Cardiac fibroblast (primary cell): ENCODE measurements at regions not wholly inside any gene's neighbourhood (a gene's known extent, or its start where the extent isn't known, plus 50 kb on each side); places are given as distances from the start of the nearest gene placed in this dataset.
A peak's percentile ranks its signal among the peaks of the same experiment; 100 is the strongest.

Source experiments
- DNase-seq, 2 donors: peaks; one replicate each; pipeline versions ENCODE4 v3.0.0 to v3.0.0-alpha.2; 2010; ENCODE audit warnings: low read depth in 2 of 2
- H3K4me3 ChIP-seq, 2 donors: replicated peaks in 1 of 2; 1 replicate in 1 of 2; 2 replicates in 1 of 2; pipeline ENCODE4 v1.5.1; 2011; ENCODE audit warnings: low read depth in 2 of 2, low read length in 2 of 2, mild to moderate bottlenecking in 2 of 2, moderate library complexity in 1 of 2
- CTCF ChIP-seq: IDR thresholded peaks from one replicate; pipeline ENCODE4 v1.5.1; 2011; ENCODE audit warnings: low read depth, mild to moderate bottlenecking, low read length, inconsistent platforms

GRCh38 chr16:64590513-64590912 is 531.4 kb downstream of the CDH11 start:
- no peak overlapping the region for H3K4me3 ChIP-seq
- peak; percentile 11 to 78 for DNase-seq
- no peak for TF ChIP-seq CTCF

DNA sequence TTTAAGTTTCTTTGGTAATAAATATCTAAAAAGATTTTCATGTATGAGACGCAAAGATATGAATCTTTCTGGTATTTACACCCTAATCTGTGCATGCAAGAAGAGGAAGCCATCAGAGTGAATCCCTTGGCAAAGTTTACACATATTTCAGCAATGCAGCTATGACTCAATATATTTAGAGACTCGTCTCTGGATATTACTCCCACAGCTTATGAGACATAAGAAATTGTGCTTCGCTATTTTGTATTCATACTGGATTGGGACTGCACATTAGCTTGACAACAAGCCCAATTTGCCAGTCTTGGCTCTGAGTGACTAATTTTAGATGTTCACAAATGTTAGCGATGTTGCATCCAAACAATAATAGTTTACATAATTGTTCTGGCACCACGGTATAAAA is 532.0 kb downstream of the CDH11 start:
- no peak for TF ChIP-seq CTCF
- no peak overlapping the region for H3K4me3 ChIP-seq
- peak; percentile 37 to 91 for DNase-seq

DNA sequence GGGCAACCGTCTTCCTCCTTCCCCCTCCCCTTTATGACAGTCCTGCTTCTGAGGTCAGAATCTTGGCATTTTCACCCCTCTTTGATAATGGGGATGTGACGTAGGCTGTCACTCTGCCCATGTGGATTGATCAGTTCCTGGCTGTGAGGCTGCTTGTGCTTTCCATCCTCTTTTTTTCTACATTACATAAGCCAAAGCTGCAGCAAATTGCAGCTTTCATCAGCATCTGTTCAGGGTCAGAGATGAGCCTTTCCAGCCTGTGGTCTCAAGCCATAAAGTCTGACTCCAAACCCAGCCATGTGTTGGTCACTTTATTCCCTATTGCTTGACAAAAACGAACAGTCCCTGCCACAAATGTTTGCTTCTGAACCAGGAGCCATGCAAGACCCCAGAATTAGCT is 535.1 kb downstream of the CDH11 start:
- H3K4me3 ChIP-seq, result no peak overlapping the region
- DNase-seq, result no peak
- no peak for TF ChIP-seq CTCF

DNA sequence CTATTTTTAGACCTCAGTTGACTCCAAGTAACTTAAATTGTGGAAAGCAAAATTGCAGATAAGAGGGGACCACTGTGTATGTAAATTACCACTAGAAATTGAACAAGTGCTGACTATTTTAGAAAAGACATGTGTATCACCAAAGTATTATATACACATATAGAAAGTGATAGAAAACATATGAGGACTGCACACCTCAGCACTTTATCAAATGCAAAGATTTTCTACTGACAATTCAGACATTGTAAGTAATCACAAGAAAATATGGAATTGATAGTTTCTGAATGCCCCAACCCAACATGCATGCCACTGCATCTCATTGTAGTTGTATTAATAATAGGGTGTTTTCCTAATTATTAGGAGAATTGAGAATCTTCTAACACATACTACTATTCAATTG is 536.5 kb downstream of the CDH11 start:
- no peak for DNase-seq
- no peak overlapping the region for H3K4me3 ChIP-seq
- TF ChIP-seq CTCF, result no peak

DNA sequence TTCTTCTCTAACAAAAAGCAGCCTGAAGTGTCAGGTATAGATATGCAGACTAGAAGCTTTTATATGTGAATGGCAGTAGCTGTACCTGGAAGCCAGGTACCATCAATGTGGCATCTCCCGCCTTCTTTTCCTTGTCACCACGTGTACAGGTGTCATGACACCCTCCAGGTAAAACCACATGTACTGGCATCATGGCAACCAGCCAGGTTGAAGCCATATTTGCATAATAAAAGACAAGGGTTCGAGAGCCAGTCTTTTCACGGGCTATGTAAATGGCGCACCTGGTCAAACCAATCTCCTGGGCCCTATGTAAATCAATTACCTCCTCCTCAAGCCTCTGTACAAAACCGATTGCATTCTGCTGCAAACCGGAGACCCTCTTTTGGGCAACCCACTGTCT is 541.3 kb downstream of the CDH11 start:
- no peak for TF ChIP-seq CTCF
- no peak for DNase-seq
- H3K4me3 ChIP-seq, result no peak overlapping the region

DNA sequence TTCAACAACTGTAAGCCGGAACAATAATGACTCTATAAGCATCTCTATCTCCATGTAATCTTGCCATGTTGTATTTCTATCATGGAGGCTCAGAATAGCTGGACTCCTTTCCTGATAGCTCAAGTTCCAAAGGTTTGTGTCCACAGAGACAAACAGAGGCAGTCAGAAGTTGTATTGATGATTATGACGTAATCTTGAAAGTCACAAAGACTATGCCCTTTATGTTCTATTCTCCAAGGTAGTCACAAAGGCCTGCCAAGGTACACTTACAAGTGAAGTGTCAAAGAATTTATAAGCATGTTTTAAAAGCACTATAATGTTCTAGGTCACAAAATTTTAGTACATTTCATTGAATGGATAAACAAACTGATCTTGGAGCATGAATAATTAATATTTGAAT is 542.2 kb downstream of the CDH11 start:
- no peak for DNase-seq
- no peak overlapping the region for H3K4me3 ChIP-seq
- no peak for TF ChIP-seq CTCF

DNA sequence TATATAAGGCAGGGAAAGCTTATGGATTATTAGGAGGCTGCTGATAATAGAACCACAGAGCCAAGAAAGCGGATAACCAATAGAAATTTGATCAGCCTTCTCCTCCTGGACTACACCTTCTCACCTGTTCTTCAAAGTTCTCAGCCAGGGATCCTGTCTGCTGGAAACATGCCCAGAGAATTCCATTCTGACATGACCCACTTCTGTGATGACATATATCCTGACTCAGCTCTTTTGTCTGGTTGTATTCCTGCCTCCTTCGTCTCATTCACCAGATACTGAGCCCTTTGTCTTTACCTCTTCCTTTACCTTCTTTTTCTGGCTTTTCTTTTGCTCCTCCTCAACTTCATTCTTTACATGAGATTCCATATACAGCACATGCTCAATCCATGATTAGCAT is 576.1 kb downstream of the CDH11 start:
- DNase-seq, result peak in 1 of 2 donors; percentile 20
- TF ChIP-seq CTCF, result no peak
- no peak overlapping the region for H3K4me3 ChIP-seq
